ENCODE measurements at regions not wholly inside any gene's neighbourhood (a gene's known extent, or its start where the extent isn't known, plus 50 kb on each side); places are given as distances from the start of the nearest gene placed in this dataset.

- no peak for DNase-seq (ENCODE audit: low read depth)
Measured at GRCh38 chr4:71275570-71275969, 63.2 kb upstream of the SLC4A4 start.

GRCh38 chr4:71277353-71277752, 61.5 kb upstream of the SLC4A4 start:
- DNase-seq (ENCODE audit: low read depth): no peak

- DNase-seq (ENCODE audit: low read depth): no peak
Measured at GRCh38 chr4:71283642-71284257, 55.1 kb upstream of the SLC4A4 start.

- DNase-seq (ENCODE audit: low read depth): no peak
Measured at GRCh38 chr4:71287305-71287704, 51.5 kb upstream of the SLC4A4 start.

- no peak for DNase-seq (ENCODE audit: low read depth)
Measured at GRCh38 chr4:71288875-71289274, 49.9 kb upstream of the SLC4A4 start.
